ENCODE measurements at regions not wholly inside any gene's neighbourhood (a gene's known extent, or its start where the extent isn't known, plus 50 kb on each side); places are given as distances from the start of the nearest gene placed in this dataset.

DNA sequence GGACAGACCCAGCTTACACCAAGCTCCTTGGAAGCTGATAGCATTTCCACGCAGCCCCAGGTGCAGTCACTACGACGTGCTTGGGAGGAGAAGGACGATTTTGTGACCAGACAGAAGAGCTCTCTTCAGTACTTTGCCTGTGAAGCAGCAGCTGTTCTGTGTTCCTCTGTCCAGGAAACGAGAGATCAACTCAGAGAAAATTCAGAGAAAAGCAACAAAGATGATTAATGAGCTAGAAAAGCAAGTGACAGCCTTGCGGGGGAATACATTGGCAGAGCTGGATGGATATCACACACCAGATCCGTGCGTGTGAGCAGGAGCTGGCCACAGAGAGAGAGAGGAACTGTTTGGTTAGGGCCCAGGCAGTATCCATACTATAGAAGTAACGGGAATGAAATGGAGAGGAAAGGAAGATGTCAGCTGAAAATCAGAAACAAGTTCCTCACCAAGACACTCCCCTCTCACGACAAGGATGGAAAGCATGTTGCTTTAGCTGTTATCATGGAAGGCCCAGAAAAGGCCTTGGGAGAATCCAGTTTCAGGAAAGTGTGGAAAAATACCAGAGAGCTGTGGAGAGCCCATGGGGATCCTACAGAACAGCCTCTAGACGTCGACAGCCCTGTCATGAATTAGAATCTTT, 106.2 kb downstream of the TOMM20 start:
- DNase-seq: no peak
- H3K9me3 ChIP-seq: no peaks in the 10 kb centered on the region

DNA sequence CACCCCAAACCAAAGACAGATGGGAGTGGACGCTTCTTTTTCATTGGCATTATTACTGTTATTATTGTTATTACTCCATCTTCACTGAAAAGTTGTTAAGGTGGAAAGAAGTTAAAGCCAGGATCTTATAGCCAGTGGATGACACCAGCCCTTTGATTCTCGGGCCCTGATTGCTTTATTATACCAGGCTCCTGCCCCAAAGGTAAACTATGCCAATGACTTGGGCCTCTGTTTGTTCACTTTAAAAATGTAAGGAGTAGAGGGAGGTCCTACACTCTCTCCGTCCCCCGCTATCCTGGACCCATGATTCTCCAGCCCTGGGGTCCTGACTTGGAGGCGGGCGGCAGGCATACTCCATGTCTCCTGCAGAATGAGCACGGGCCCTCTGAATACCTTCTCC, 106.8 kb downstream of the TOMM20 start:
- TF ChIP-seq, protein P1, sequence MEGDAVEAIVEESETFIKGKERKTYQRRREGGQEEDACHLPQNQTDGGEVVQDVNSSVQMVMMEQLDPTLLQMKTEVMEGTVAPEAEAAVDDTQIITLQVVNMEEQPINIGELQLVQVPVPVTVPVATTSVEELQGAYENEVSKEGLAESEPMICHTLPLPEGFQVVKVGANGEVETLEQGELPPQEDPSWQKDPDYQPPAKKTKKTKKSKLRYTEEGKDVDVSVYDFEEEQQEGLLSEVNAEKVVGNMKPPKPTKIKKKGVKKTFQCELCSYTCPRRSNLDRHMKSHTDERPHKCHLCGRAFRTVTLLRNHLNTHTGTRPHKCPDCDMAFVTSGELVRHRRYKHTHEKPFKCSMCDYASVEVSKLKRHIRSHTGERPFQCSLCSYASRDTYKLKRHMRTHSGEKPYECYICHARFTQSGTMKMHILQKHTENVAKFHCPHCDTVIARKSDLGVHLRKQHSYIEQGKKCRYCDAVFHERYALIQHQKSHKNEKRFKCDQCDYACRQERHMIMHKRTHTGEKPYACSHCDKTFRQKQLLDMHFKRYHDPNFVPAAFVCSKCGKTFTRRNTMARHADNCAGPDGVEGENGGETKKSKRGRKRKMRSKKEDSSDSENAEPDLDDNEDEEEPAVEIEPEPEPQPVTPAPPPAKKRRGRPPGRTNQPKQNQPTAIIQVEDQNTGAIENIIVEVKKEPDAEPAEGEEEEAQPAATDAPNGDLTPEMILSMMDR (IDR thresholded peaks at IDR 0.05): no peak
- TF ChIP-seq POLR2A (IDR thresholded peaks at IDR 0.05): no peak
- Histone ChIP-seq H3K36me3 (no peaks in the 10 kb centered on the region), H3K27me3 (no peaks in the 10 kb centered on the region), H3K4me1 (peaks cover 0 to 6% of the 10 kb centered on the region in 2 donors), H3K4me3 (no peak overlapping the region), H3K27ac (peak overlapping the region; percentile 76 to 85), H3K9me3 (no peaks in the 10 kb centered on the region)
- no peak for DNase-seq
- intact Hi-C loops (cut with DNase I; ENCODE audit: low total_unique reads): no loop called here

More for the DNA sequence above, 106.2 kb downstream of the TOMM20 start:
- Histone ChIP-seq H3K4me3 (no peak overlapping the region), H3K27ac (peak overlapping the region; percentile 76 to 85), H3K4me1 (peaks cover 0 to 6% of the 10 kb centered on the region in 2 donors), H3K27me3 (no peaks in the 10 kb centered on the region), H3K36me3 (no peaks in the 10 kb centered on the region)
- intact Hi-C loops (cut with DNase I; ENCODE audit: low total_unique reads): no loop called here
- TF ChIP-seq, protein P1 (IDR thresholded peaks at IDR 0.05): no peak
- TF ChIP-seq POLR2A (IDR thresholded peaks at IDR 0.05): no peak

DNA sequence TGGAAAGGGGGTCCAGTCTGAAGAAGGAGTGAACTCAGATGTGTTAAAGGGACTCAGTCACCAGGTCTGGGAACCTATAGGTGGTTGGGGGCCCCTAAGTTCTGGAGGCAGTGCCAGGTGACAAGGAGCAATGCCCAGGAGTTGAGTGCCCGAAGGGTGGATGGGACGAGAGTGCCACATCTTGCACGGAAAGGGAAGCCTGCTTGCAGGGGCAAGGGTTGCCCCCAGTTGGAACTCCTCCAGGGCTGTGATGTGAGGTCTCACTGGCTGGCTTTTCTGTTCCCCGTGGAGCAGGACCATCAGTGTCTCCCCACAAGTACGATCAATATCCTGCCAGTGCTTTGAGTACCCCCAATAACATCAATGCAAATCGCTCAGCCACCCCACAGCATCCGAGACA, 107.3 kb downstream of the TOMM20 start:
- Histone ChIP-seq H3K36me3 (no peaks in the 10 kb centered on the region), H3K4me1 (peaks cover 0 to 6% of the 10 kb centered on the region in 2 donors), H3K27ac (peak overlapping the region; percentile 76 to 85), H3K4me3 (no peak overlapping the region), H3K9me3 (no peaks in the 10 kb centered on the region), H3K27me3 (no peaks in the 10 kb centered on the region)
- intact Hi-C loops (cut with DNase I; ENCODE audit: low total_unique reads): no loop called here
- DNase-seq: peak in 1 of 2 donors; percentile 18
- TF ChIP-seq, protein P1 (IDR thresholded peaks at IDR 0.05): no peak
- no peak for TF ChIP-seq POLR2A (IDR thresholded peaks at IDR 0.05)

DNA sequence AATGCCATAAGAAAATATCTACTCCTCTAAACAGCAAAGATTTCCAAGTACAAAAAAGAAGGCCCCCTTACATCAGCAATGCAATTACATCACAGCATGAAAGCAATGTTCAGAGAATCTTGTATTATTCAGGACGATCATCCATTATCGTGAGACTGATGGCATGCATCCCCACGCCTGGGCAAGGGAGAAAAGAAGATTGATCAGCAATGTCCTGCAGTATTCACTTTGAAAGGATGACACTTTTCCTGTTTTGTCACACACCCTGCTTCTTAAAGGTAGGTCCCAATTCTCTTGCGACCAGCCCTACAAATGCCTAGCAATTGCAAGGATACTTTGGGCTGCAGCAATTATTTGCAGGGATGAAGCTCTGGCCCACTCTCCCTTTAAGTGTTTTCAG, 108.7 kb downstream of the TOMM20 start:
- peak in 1 of 2 donors; percentile 5 for DNase-seq
- TF ChIP-seq POLR2A (IDR thresholded peaks at IDR 0.05): no peak
- TF ChIP-seq, protein P1 (IDR thresholded peaks at IDR 0.05): no peak
- Histone ChIP-seq H3K4me3 (no peak overlapping the region), H3K27ac (no peak overlapping the region), H3K27me3 (no peaks in the 10 kb centered on the region), H3K36me3 (no peaks in the 10 kb centered on the region), H3K4me1 (peaks cover 0 to 6% of the 10 kb centered on the region in 2 donors), H3K9me3 (no peaks in the 10 kb centered on the region)
- intact Hi-C loops (cut with DNase I; ENCODE audit: low total_unique reads): no loop called here

DNA sequence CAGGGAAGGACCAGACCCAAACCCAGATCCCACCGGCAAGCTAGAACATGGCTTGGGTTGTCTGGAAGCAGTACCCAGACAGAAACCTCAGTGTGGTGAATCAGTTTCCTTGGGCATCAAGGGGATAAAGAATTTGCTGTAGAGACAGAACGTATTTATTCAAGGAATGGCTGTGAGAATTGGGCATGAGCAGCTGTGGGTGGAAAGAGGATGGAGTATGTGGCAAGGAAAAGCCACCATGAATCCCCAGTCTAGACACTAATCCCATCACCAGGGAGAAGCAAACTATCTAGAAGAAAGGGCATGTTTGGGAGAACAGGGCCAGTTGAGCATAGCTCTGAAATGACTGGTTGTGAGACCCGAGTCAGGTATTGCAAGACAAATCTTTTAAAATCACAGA, 109.2 kb downstream of the TOMM20 start:
- Histone ChIP-seq H3K4me3 (no peak overlapping the region), H3K27ac (no peak overlapping the region), H3K36me3 (no peaks in the 10 kb centered on the region), H3K27me3 (no peaks in the 10 kb centered on the region), H3K9me3 (no peaks in the 10 kb centered on the region), H3K4me1 (peaks cover 0 to 6% of the 10 kb centered on the region in 2 donors)
- intact Hi-C loops (cut with DNase I; ENCODE audit: low total_unique reads): no loop called here
- TF ChIP-seq, protein P1 (IDR thresholded peaks at IDR 0.05): no peak
- TF ChIP-seq POLR2A (IDR thresholded peaks at IDR 0.05): no peak
- DNase-seq: no peak

Data from uterus (tissue), 3 donors.